ENCODE measurements at regions not wholly inside any gene's neighbourhood (a gene's known extent, or its start where the extent isn't known, plus 50 kb on each side); places are given as distances from the start of the nearest gene placed in this dataset.

DNA sequence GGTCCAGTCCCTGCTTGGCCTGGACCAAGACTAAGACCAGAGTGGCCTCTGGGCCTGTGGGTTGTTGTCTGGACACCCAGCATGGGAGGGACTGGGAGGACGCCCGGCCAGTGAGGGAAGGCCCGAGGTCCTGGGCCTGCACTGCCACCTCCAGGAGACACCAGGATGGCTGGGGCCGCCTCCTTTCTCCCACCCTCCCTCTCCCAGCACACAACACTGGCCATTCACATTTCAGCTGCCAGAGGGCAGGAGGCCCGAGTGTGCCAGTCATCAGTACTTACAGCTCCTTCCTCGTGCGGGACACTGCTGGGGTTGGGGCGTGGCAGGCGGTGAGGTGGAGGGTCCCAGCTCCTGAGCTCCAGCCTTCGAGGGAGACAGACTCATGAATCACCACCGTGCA, 133.5 kb downstream of the ASB1 start:
- TF ChIP-seq KLF10 (tag by site-specific recombination; IDR thresholded peaks at IDR 0.05), result no peak
- no peak for TF ChIP-seq ZNF843 (tag by site-specific recombination; IDR thresholded peaks at IDR 0.05)
- TF ChIP-seq, protein P1, sequence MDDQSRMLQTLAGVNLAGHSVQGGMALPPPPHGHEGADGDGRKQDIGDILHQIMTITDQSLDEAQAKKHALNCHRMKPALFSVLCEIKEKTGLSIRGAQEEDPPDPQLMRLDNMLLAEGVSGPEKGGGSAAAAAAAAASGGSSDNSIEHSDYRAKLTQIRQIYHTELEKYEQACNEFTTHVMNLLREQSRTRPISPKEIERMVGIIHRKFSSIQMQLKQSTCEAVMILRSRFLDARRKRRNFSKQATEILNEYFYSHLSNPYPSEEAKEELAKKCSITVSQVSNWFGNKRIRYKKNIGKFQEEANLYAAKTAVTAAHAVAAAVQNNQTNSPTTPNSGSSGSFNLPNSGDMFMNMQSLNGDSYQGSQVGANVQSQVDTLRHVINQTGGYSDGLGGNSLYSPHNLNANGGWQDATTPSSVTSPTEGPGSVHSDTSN (CRISPR knock-in tag; IDR thresholded peaks at IDR 0.05), result no peak
- no peak for TF ChIP-seq PRDM4 (tag by site-specific recombination; IDR thresholded peaks at IDR 0.05)
- no peak for TF ChIP-seq KLF16 (tag by site-specific recombination; IDR thresholded peaks at IDR 0.05)
- TF ChIP-seq, protein P2, sequence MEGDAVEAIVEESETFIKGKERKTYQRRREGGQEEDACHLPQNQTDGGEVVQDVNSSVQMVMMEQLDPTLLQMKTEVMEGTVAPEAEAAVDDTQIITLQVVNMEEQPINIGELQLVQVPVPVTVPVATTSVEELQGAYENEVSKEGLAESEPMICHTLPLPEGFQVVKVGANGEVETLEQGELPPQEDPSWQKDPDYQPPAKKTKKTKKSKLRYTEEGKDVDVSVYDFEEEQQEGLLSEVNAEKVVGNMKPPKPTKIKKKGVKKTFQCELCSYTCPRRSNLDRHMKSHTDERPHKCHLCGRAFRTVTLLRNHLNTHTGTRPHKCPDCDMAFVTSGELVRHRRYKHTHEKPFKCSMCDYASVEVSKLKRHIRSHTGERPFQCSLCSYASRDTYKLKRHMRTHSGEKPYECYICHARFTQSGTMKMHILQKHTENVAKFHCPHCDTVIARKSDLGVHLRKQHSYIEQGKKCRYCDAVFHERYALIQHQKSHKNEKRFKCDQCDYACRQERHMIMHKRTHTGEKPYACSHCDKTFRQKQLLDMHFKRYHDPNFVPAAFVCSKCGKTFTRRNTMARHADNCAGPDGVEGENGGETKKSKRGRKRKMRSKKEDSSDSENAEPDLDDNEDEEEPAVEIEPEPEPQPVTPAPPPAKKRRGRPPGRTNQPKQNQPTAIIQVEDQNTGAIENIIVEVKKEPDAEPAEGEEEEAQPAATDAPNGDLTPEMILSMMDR (tag by site-specific recombination; IDR thresholded peaks at IDR 0.05), result no peak
